ENCODE measurements at regions not wholly inside any gene's neighbourhood (a gene's known extent, or its start where the extent isn't known, plus 50 kb on each side); places are given as distances from the start of the nearest gene placed in this dataset.

- TF ChIP-seq CTCF (conservative IDR thresholded peaks at IDR 0.05) (no peak), EZH2 (IDR thresholded peaks at IDR 0.05; ENCODE audit: low read depth) (no peak)
Measured at GRCh38 chr11:119909495-119909894, 180.5 kb upstream of the NECTIN1 start.
